ENCODE measurements at regions not wholly inside any gene's neighbourhood (a gene's known extent, or its start where the extent isn't known, plus 50 kb on each side); places are given as distances from the start of the nearest gene placed in this dataset.

- TF ChIP-seq ZBTB21 (CRISPR knock-in tag; IDR thresholded peaks at IDR 0.05; ENCODE audit: borderline replicate concordance) (no peak), NR3C1 (CRISPR knock-in tag; conservative IDR thresholded peaks at IDR 0.05; ENCODE audit: low read depth) (no peak)
These were observed 94.3 kb upstream of the CPEB4 start for GRCh38 chr5:173793648-173794548.

All from WTC11 (cell line).